Activated T-cell treated with anti-CD3 and anti-CD28 coated beads, Interleukin-2, amount 50 U/mL, for 4 hours (primary cell): ENCODE measurements at regions not wholly inside any gene's neighbourhood (a gene's known extent, or its start where the extent isn't known, plus 50 kb on each side); places are given as distances from the start of the nearest gene placed in this dataset.
"Not testable (repeated sequence)": the region's sequence is repeated elsewhere in the genome, so short reads cannot be mapped to it uniquely, and the experiment has no call there.

ENCODE experiments used
- ATAC-seq, 2 donors: fragments of 200-7000 bp; cut with Tn5 transposase; one replicate each; pipeline ENCODE4 v1.10.0; 2021
- DNase-seq: peaks from one replicate; pipeline ENCODE4 v3.0.0-alpha.2; 2020
- H3K27me3 Mint-ChIP-seq: one replicate; pipeline ENCODE4 v1.8.0; 2021; ENCODE audit warnings: low read depth, mixed read lengths
- H3K36me3 Mint-ChIP-seq: one replicate; pipeline ENCODE4 v1.8.0; 2022; ENCODE audit warnings: mixed read lengths; ENCODE audit not compliant: insufficient read depth
- H3K4me1 Mint-ChIP-seq: one replicate; pipeline ENCODE4 v1.8.0; 2021; ENCODE audit warnings: low read depth, mixed read lengths
- H3K4me3 Mint-ChIP-seq: one replicate; pipeline ENCODE4 v1.8.0; 2021; ENCODE audit warnings: mild to moderate bottlenecking, moderate library complexity, mixed read lengths
- H3K9me3 Mint-ChIP-seq: one replicate; pipeline ENCODE4 v1.8.0; 2021; ENCODE audit warnings: mixed read lengths

DNA sequence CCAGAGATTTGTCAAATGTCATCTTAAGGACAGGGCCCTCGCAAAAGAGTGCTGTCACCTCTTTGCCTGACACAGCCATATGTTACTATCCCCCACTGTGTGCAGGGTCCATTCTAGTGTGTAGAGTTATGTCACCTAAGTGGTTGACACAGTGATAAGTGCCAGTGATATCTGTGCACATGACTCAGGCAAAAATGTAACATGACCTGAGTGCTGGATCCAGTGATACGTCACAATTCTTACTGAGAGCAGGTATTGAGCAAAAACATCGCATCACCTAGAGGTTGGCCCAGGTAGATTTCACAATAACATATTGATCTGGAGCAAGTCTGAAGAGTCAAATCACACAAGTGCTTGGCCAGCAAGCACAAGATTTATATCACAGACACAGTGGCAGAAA lies 100.5 kb upstream of the BPY2 start:
- H3K36me3 Mint-ChIP-seq, H3K4me3 Mint-ChIP-seq, ATAC-seq, H3K4me1 Mint-ChIP-seq, H3K27me3 Mint-ChIP-seq, H3K9me3 Mint-ChIP-seq, DNase-seq: not testable (repeated sequence)

DNA sequence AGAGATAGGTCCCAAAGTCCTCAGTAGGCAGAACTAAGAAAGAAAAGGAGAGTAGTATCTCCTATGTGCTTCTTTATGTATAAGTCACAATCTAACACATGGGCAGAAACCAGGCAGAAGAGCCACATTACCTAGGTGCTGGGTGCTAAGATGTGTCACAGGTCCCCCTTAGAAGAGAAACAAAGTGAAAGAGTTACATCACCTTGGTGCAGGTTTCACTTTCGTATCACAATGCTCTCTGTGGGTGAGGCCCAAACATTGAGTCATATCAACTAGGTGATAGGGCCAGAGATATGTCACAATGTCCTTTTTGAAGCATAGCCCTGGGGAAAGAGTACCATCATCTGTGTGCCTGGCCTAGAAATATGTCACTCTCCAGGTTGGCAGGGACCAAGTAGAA lies 96.1 kb upstream of the BPY2 start:
- H3K27me3 Mint-ChIP-seq, H3K9me3 Mint-ChIP-seq, H3K36me3 Mint-ChIP-seq, H3K4me3 Mint-ChIP-seq, DNase-seq, H3K4me1 Mint-ChIP-seq: not testable (repeated sequence)
- peak in 1 of 2 donors; percentile 76 for ATAC-seq

DNA sequence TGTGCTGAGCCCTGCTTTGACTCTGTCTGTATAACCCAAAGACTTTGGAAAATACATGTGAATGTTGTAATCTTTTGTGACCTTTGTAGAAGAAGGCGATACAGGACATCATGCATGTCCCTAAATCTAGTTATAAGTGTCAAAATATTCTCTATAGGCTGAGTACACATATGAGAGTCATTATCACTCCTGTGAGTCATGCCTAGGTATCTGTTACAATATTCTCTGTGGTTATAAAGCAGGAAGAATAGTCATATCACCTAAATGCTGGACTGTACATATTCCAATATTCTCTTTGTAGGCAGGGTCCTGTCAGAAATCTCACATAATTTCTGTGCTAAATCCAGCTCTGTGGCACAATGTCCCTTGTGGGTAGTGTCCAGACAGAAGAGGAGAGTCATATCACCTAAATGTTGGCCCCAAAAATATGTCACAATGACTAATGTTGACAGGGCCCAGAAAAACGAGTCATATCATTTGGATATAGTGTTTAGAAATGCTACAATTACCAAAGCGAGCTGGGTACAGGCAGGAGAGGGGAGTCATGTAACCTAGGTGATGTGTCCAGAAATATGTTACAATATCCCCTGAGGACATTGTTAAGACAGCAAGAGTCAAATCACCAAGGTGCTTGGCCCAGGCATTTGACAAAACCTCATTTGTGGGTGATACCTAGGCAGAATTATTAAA lies 80.4 kb upstream of the BPY2 start:
- not testable (repeated sequence) for H3K36me3 Mint-ChIP-seq, H3K27me3 Mint-ChIP-seq, ATAC-seq, DNase-seq, H3K4me3 Mint-ChIP-seq, H3K4me1 Mint-ChIP-seq, H3K9me3 Mint-ChIP-seq

DNA sequence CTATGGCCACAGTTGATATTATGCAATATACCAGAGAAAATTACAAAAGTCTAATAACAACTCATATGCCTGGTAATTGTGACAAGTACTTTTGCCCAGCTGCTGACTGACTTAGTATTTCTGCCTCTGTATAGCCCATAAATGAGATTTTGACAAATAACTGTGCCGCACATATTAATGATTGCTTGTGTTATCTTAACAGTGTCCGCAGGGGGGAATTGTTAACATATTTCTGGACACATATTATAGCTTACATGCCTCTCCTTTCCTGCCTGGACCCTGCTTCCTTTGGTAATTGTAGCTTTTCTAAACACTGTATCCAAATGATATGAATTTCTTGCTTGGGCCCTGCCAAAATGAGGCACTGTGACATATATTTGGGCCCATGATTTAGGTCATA lies 69.0 kb upstream of the BPY2 start:
- H3K9me3 Mint-ChIP-seq, ATAC-seq, H3K4me3 Mint-ChIP-seq, H3K27me3 Mint-ChIP-seq, H3K4me1 Mint-ChIP-seq, DNase-seq, H3K36me3 Mint-ChIP-seq: not testable (repeated sequence)

DNA sequence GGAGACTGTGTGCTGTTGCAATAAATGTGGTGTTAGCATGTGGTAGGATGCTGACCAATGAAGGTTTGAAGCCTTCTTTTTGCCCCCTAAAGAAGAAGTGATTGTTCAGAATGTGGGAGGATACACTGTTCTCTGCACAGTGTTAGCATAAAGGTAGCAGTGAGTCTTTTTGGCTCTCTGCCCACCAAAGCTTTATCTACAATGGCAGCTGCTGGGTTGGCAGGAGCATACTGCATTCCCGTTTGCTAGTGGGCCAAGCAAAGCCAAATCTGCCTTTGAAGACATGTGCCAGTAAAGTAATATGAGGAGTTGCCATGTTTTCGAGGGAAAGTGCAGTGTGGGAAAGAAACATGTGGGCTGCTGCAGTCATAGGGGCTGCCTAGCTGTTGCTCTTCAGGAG lies 56.4 kb upstream of the BPY2 start:
- not testable (repeated sequence) for H3K4me1 Mint-ChIP-seq, H3K9me3 Mint-ChIP-seq, H3K27me3 Mint-ChIP-seq, H3K4me3 Mint-ChIP-seq, ATAC-seq, DNase-seq, H3K36me3 Mint-ChIP-seq

DNA sequence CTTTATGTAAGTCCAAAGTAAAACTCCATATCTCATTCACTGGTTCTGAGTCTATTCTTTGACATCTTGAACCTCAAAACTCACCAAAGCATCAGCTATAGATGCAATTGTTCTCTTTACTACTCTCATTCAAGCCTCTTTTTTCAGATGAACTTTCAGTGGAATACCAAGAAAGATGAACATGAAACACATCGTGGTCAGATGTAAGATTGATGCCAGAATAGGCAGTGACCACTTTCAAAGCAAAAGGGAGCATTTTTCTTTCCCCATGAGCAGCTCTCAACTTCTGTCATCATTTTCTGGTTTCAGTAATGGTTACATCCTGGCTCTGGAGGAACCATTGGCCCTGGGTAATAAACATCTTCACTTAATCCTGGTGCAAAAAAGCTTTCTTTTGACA lies 50.6 kb upstream of the BPY2 start:
- DNase-seq, H3K27me3 Mint-ChIP-seq, H3K4me3 Mint-ChIP-seq, H3K9me3 Mint-ChIP-seq, H3K4me1 Mint-ChIP-seq, ATAC-seq, H3K36me3 Mint-ChIP-seq: not testable (repeated sequence)
